ENCODE measurements at regions not wholly inside any gene's neighbourhood (a gene's known extent, or its start where the extent isn't known, plus 50 kb on each side); places are given as distances from the start of the nearest gene placed in this dataset.

- TF ChIP-seq CTCF (IDR thresholded peaks at IDR 0.05) (no peak), EZH2 (IDR thresholded peaks at IDR 0.05) (no peak), EZH2phosphoT487 (IDR thresholded peaks at IDR 0.05) (no peak)
Measured at GRCh38 chr5:116747881-116748280, 173.3 kb upstream of the SEMA6A start.

Measured in neural progenitor cell (in vitro differentiated cells).